HG03066 (cell line): ENCODE measurements at regions not wholly inside any gene's neighbourhood (a gene's known extent, or its start where the extent isn't known, plus 50 kb on each side); places are given as distances from the start of the nearest gene placed in this dataset.
A peak's percentile ranks its signal among the peaks of the same experiment; 100 is the strongest.
"Not testable (repeated sequence)": the region's sequence is repeated elsewhere in the genome, so short reads cannot be mapped to it uniquely, and the experiment has no call there.

ENCODE experiments used
- ATAC-seq: cut with Tn5 transposase; IDR thresholded peaks from one replicate; pipeline ENCODE4 v1.9.1; 2021; ENCODE audit warnings: low read depth; ENCODE audit not compliant: unreplicated experiment

DNA sequence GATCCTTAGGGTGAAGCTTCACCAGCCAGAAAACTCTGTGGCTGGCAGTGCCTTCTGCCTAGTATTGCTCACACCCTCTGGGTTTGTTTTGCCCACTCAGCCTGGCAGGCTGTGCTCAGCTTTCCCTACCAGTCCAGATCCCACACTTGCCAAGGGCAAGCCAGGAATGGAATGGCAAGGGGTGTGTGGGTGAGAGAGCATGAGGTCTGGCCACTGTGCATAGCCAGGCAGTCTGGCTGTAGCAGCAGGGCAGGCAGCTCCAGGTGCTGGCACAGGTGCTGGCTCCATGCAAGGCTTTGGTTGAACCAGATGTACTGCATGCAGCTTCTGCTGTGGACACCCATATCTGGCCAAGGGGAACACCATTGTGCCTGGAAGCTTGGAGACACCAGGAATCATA lies 1720.3 kb downstream of the HACE1 start:
- ATAC-seq: no peak

DNA sequence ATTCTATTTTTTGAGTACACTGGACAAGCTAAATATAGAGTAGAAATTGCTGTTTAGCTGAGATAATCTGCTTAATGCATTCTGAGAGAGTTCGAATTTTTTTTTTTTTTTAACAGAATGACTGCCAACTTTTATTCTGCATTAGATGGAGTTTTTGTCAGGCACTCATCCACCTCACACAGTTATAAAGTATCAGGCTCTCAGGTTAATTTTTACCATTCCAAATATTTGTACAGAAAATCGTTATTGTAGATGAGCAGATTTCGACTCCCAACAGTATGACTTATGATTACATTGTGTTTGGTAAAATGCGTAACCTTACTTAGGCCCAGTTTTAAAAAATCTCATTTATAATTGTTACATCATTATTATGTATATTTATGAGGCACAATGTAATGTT lies 1731.0 kb downstream of the GRIK2 start:
- no peak for ATAC-seq

DNA sequence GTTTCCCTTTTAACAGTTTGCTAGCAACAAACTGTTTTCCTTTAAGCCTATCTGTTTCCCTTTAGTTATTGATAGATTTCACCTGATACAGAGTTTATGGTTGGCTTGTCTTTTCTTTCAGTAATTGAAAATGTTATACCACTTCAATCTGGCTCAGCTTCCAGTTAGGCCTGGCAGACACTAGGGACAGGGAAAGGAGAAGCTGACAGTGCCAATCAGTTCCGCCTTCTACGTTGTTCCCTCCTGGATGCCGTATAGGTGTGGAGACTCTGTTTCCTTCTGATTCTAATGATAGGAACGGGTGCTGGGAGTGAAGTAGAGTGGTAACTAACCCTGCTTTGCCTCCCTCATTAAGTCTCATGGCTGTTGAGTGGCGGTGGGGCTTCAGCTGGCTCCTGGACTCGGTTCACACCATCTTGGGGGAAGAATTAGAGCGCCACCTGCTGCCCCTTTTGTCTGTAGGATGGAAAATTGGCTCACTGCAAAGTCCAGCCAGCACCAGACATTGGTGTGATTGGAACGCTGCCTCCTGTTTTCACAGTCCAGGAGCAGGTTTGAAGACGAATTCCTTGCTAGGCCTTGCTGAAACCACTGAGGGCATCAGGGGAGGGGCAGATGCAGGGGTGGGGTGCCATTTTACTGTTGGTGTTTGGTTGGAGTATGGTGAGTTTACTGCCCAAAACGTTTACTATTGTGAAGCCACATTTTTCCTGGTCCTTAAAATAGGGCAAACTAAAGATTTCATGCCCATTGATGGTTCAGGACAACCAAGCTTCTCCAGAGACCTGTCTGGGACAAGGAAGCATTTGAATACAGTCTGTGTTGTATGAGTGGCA lies 1729.5 kb downstream of the GRIK2 start:
- ATAC-seq: peak; percentile 89

DNA sequence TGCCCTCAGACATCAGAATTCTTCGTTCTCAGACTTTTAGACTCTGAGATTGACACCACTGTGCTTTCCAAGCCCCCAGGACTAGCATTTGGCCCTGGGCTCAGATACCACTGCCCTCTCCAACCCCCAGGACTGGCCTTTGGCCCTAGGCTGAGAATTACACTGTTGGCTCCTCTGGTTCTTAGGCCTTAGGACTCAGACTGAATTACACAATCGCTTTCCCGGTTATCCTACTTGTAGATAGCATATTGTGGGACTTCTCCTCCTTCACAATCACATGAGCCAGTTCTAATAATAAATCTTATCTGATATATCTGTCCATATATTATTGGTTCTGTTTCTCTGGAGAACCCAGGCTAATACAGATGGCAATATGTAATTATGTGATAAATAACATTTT lies 1725.5 kb downstream of the GRIK2 start:
- no peak for ATAC-seq

DNA sequence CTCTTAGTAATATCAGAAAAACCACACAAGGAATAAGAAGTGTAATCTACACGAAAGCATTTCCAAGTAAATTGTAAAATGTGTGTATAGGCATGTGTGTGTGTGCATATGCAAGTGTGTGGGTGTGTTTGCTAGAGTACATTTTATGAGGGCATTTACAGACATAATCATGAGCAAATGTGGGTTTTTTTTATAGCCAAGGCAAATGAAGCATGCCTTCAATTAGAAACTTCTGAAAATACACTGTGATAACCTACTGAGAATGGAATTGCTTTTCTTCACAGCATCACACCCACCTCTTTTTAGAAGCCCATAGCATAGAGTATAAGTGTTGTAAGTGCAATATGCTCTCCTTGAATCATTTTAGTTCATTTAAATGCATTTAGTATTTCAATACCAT lies 1721.1 kb downstream of the GRIK2 start:
- ATAC-seq: no peak

DNA sequence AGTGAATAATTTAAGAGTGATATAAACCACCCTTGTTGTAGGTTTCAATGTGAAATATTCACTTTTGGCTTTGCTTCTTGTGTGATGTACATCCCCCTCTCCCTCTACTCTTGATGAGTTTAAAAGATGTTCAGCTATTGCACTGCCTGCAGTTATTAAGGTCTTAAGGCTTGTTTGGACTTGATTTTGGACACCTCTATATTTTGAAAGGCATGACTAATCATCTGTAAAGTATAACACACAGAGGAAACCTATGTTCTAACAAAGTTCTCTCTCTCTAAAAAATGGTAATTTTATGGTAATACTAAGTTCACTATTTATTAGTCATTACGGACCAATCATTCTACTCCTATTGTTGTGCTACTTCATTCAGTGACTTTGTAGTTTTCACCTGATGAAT lies 1719.9 kb downstream of the GRIK2 start:
- no peak for ATAC-seq

DNA sequence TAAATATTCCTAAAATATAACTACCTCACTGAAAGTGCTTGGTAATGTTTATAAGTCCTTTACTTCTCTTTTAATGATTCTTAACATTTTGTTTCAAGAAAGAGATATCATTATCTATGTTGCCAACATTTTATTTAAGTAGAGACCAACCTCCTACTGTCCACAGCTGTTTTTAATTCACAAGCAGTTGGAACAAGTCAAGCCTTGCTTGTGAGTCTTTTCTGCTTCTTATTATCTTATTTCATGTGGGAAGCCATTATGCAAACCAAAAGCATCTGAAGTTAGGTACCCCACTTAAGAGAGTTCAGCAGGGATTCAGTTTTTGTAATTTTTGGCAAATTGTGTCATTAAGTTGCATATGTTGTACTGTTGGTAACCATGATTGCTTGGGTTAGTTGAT lies 1714.5 kb downstream of the GRIK2 start:
- no peak for ATAC-seq

DNA sequence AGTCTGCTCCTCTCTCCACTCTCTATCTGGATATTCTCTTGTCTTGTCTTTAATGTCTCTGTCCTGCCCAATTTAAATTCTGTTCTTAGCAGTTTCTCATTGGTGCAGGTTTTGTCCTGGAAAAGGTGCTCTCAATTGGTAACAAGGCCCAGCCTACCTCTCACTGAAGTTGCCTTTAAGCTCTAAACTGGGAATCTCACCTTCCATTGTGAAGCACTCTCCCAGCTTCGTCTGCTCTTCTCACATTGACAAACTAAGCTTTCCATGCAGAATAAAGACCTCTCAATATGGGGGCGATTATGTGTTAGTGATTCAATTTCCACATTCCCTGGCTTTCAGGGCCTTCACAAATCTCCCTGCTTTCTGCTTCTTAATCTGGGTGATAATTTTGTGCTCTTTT lies 1712.2 kb downstream of the GRIK2 start:
- no peak for ATAC-seq

DNA sequence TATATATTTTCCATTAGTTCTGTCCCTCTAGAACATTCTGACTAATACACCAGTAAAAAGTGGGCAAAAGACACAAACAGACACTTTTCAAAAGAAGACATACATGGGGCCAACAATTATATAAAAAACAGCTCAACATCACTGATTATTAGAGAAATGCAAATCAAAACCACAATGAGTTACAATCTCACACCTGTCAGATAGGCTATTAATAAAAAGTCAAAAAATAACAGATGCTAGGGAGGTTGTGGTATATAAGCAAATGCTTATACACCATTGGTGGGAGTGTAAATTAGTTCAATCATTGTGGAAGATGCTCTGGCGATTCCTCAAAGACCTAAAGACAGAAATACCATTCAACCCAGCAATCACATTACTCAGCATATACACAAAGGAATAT lies 1707.8 kb downstream of the GRIK2 start:
- no peak for ATAC-seq

DNA sequence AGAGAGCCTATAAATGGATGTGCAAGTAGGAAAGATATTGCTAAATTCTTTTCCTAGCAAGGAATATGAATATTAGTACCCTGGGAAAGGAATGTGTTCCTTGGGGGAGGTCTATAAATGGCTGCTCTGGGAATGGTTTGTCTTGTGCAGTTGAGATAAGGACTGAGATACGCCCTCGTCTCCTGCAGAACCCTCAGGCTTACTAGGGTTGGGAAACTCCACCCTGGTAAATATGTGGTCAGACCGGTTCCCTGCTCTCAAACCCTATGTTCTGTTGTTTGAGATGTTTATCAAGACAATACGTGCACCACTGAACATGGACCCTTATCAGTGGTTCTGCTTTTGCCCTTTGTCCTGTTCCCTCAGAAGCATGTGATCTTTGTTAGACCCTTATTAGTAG lies 1698.9 kb downstream of the GRIK2 start:
- ATAC-seq: not testable (repeated sequence)

DNA sequence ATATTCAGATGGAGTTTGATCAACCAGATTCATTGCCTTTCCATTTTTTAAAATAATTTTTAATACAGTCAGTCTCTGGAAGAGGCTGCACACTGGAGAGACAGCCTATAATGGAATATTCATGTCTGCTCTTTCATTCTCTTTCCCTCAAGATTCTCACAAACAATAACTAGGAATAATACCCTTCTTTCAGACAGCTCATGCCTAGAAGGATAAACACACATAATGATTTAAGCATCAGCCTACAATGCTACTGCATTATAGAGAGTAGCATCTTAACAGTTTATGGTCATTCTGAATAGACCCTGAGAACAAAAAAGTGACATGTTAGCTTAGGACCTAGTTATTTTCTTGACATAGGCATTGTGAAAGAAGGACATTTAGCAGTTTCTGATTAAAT lies 1692.3 kb downstream of the GRIK2 start:
- ATAC-seq: no peak

DNA sequence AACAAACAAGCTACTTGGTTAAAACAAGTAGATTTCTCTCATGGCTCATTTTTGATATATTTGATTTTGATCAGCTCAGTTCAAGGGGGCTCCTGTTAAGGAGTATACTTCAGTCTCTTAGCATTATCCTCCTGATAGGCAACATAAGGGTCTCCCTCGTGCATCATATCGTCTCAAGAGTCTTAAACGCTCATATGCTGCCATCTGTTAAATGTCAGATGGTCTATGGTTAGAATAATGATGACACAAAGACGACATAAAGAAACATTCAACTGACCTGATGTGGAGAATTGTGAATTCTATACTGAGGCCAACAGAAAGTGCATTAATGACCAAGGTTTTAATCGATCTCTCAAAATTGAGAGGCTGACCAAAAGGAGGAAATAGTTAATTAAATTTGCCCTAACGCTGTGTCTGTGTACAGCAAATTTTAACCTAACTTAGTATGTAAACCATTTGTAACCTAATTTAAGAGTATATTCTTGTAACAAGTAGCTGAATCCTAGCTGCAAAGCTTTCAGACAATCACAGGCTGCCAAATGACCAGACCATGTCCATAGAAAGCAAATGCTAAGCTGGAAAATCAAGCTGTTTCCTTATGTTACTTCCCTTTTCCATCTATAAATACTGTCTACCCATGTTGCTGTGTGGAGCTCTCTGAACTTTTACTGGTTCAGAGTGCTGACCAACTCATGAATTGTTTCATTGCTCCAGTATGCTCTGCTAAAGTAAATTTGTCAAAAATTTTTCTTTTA lies 1688.5 kb downstream of the GRIK2 start:
- ATAC-seq: no peak

DNA sequence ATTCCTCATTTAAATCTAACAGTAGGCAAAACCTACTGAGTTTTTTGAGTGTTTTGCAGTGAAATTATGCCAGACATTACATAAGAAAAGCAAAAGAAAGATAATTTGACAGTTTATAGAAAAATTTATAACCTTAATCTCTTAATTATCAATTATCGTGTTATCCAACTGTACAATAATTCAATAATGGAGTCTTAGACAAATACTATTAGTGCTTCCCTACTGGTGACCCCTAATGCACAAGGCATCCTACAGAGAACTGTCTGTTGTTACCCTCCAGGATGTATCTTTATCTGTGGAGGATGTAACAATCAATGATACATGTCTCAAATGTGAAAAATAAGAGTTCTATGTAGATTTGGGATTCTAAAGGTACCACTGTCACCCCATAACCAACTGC lies 1687.6 kb downstream of the GRIK2 start:
- ATAC-seq: no peak

DNA sequence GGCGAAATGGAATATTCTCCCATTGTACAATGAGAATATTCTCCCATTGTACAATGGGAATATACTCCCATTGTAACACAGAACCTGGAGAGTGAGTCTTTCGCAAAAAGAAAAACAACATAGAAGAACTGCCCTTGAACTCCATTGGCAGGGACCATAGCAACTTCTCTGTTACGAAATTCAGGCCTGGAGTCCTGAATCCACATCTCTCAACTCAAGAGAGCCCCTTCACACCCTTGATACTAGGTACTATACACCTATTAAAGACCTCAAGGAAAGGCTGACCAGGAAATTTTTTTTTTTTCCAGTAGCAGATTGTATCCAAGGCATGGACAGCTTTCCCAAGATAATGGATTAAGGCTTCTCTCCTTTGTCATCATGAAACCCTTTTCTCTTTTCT lies 1687.0 kb downstream of the GRIK2 start:
- ATAC-seq: no peak

DNA sequence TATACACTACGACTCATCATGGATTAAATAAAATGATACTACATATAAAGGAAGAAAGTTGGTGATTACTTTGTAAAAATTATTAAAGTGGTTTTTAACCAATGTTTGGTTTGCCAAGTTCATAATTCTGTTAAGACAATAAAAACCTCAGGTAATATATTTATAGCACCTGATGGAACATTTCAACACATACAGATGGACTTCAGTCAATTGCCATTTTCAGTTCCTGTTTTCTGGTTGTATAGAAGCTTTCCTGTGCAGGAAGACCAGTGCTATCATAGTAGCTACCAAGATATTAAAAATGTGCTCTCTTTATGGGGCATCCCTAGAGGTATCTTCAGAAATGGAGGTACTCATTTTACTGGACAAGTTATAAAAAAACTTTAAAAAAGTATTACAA lies 1686.4 kb downstream of the GRIK2 start:
- ATAC-seq: peak; percentile 87

DNA sequence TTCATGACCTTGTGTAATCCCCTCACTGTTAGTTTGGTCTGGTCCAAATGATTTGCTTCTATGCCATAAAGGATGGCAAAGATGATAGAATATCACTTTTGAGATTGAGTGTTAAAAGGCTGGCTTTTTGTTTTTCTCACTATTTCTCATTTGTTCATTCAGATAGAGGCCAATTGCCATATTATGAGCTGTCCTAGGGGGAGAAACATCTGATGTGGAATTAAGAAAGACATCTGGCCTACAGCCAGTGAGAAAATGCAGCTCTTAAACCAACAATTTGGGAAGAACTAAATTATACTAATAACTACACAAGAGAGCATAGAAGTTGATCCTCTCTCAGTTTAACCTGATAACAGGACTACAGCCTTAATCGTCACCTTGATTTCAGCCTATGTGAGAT lies 1668.6 kb downstream of the GRIK2 start:
- ATAC-seq: no peak

DNA sequence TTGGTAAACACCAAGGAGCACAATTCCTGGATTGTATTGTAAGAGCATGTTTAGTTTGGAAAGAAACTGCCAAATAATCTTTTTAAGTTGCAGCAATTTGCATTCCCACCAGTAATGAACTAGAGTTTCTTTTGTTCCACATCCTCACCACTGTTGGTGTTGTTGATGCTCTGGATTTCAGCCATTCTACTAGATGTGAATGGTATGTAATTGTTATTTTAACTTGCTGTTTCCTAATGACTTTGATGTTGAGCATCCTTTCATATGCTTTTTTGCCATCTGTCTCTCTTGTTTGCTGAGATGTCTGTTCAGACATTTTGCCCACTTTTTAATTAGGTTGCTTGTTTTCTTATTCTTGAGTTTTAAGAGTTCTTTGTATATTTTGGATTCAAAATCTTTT lies 1654.1 kb downstream of the GRIK2 start:
- ATAC-seq: no peak

DNA sequence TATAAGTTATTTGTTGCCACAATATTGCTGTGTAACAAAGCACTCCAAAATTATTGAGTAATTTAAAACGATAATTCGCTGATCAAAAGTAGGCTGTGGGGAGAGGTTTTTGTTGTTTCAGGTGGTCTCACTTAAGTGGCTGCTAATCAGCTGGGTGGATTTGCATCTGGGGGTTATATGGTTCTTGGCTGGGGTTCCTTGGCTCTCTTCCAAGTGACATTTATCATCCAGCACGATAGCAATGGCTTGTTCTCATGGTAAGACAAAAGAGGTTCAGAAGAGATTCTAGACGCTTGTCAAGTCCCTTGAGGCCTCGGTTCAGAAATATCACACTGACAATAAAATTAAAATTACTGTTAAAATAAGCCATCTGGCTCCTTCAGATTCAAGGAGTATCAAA lies 1648.8 kb downstream of the GRIK2 start:
- no peak for ATAC-seq

DNA sequence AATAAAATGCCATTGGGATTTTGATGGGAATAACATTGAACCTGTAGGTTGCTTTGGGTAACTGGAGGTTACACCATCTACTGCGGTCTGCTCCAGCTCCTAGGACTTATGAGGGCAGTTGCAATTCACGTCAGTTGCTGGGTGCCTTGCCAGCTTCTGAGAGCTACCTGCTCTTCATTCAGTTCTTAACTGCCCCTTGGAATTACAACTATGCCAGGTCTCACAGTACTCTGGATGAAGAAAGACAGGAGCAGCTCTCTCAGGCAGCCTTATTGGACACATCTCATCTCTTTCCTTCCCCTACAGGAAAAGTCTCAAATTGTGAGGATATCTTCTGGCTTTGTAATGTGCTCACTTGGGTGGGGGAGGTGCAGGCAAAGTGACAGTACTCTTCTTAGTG lies 1643.3 kb downstream of the GRIK2 start:
- no peak for ATAC-seq

DNA sequence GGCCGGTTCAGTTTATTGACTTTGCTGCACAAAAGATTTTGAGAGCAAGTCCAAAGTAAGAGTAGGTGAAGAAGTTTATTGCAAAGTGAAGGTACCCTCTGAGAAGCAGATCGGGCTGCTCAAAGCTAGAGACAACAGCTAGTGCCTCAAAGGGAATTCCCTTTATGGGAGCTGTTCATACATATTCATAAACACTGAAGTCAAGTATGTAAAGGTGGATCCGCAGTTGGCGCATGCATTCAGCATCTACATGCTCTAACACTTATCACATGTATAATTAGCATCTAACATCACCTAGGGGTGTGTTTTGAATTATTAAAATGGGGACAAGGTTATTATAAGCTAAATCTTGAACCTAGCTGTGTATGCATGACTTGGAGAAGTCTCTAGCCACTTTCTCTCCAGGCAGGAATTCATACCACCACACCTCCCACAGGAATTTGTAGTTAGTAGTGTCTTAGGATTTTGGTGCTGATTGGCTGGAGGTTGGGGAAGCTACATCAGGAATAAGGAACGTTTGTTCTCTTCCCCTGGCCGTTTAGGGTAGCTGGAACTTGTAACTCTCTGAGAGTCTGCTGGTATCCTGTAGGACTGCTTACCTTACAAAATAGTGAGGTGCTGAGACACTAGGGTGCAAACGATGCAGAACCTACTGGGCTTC lies 1633.9 kb downstream of the GRIK2 start:
- ATAC-seq: no peak

DNA sequence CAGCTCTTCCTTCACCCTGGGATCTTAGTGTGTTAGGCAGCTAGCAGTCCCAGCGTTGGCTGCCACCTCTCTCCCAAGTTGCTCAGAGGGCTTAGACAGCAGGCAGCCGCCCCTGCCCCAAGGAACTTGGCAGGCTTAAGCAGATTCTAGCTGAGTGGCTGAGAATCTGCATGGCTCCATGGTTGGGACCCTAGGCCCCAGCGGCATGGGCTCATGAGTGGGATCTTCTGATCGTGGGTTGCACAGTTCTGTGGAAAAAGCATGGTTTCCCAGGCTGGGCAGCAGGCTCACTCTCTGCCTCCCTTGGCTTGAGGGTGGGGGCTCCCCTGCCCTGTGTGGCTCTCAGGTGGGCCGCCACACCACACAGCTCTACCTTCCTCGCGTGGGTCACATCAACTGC lies 1624.9 kb downstream of the GRIK2 start:
- ATAC-seq: no peak

DNA sequence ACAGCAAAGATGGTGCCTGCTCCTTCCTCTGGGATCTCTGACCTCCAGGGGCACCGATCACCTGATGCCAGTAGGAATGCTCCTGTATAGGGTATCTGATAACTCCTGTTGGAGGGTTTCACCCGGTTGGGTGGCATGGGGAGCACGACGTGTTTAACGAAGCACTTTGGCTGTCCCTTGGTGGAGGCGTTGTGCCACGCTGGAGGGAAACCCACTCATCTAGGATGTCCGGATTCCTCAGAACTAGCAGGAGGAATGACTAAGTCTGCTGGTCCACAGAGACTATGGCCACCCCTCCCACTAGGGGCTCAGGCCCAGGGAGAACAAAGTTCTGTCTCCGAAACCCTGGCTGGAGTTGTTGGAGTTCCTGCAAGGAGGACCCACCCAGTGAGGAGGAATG lies 1624.4 kb downstream of the GRIK2 start:
- ATAC-seq: no peak
